Activated CD4-positive, alpha-beta T cell treated with anti-CD3 and anti-CD28 coated beads, Interleukin-2, amount 10 ng/mL, durations not matched to agents 24 days and 14 days (primary cell): ENCODE measurements at regions not wholly inside any gene's neighbourhood (a gene's known extent, or its start where the extent isn't known, plus 50 kb on each side); places are given as distances from the start of the nearest gene placed in this dataset.

Source experiments
- DNase-seq: peaks from one replicate; pipeline ENCODE4 v3.0.0; 2022
- H3K27ac Mint-ChIP-seq: one replicate; pipeline ENCODE4 v1.8.0; 2022; ENCODE audit warnings: mild to moderate bottlenecking, mixed read lengths
- H3K27me3 Mint-ChIP-seq: one replicate; pipeline ENCODE4 v1.8.0; 2022; ENCODE audit warnings: mixed read lengths
- H3K36me3 Mint-ChIP-seq: one replicate; pipeline ENCODE4 v1.8.0; 2022; ENCODE audit warnings: low read depth, mild to moderate bottlenecking, mixed read lengths
- H3K4me1 Mint-ChIP-seq: one replicate; pipeline ENCODE4 v1.8.0; 2021; ENCODE audit warnings: mixed read lengths
- H3K4me3 Mint-ChIP-seq: one replicate; pipeline ENCODE4 v1.8.0; 2022; ENCODE audit warnings: mild to moderate bottlenecking, moderate library complexity, mixed read lengths
- H3K9me3 Mint-ChIP-seq: one replicate; pipeline ENCODE4 v1.8.0; 2021; ENCODE audit warnings: mixed read lengths
- intact Hi-C: fragments of 100-400 bp; cut with micrococcal nuclease; formaldehyde crosslinking; loops from one replicate; pipeline ENCODE4 v1.15.1; 2023

DNA sequence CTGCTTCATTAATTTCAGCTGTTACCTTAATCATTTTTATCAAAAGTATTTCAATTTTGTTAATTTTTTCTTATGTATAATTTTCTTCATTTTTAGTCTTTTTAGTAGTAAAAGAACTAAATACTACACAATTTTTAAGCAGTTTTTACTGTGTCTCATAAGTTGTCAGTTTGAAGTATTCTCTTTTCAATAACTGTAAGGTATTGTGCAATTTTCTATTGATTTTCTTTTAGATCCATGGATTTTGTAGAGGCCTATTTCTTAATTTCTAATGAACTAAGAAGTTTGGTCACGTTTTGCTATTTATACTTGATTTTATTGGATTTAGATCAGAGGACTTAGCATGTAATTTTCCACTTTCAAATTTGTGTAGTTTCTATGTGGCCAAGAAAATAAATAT, 207.7 kb upstream of the PRR16 start:
- no peaks in the 10 kb centered on the region for H3K9me3 Mint-ChIP-seq
- intact Hi-C loops = no loop called here
- DNase-seq = no peak
- H3K4me1 Mint-ChIP-seq = no peaks in the 10 kb centered on the region
- H3K36me3 Mint-ChIP-seq = no peaks in the 10 kb centered on the region
- no peaks in the 10 kb centered on the region for H3K27me3 Mint-ChIP-seq
- H3K27ac Mint-ChIP-seq = no peak overlapping the region
- no peak overlapping the region for H3K4me3 Mint-ChIP-seq

DNA sequence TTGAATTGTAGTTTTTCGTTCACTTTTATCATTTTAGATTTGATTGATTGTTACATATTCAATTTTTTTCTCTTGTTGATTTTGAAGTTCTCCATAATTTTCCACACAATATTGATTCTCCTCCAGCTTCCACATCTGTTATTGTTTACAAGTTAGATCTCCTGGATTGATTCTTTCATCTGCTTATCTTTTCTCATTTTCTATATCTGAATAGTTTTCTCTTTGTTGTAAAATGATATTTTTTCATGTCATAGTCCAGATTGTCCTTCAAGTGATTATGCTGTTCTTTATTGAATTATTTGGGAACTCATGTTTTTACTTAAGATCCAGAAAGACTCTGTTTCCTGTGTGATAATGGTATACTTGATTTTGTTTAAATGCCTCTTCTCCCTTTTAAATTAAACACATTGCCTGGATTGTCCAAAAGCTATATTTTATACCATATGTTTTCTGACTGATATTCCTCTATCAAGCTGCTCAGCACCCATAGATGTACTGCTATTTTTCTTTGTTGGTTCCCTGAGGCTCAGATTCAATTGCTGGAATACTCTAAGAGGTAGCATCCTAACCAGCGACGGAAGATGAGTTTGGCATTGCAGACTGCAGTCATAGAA, 206.6 kb upstream of the PRR16 start:
- no peaks in the 10 kb centered on the region for H3K9me3 Mint-ChIP-seq
- no peaks in the 10 kb centered on the region for H3K27me3 Mint-ChIP-seq
- no peak for DNase-seq
- H3K27ac Mint-ChIP-seq = no peak overlapping the region
- intact Hi-C loops = no loop called here
- no peak overlapping the region for H3K4me3 Mint-ChIP-seq
- H3K4me1 Mint-ChIP-seq = no peaks in the 10 kb centered on the region
- H3K36me3 Mint-ChIP-seq = no peaks in the 10 kb centered on the region

GRCh38 chr5:120258123-120258522, 206.0 kb upstream of the PRR16 start:
- Mint-ChIP-seq H3K4me3 (no peak overlapping the region), H3K27me3 (no peaks in the 10 kb centered on the region), H3K9me3 (no peaks in the 10 kb centered on the region), H3K4me1 (no peaks in the 10 kb centered on the region), H3K27ac (no peak overlapping the region), H3K36me3 (no peaks in the 10 kb centered on the region)
- intact Hi-C loops = no loop called here
- DNase-seq = no peak

- H3K4me1 Mint-ChIP-seq = no peaks in the 10 kb centered on the region
- no peaks in the 10 kb centered on the region for H3K27me3 Mint-ChIP-seq
- no peaks in the 10 kb centered on the region for H3K9me3 Mint-ChIP-seq
- intact Hi-C loops = no loop called here
- H3K27ac Mint-ChIP-seq = no peak overlapping the region
- DNase-seq = no peak
- H3K36me3 Mint-ChIP-seq = no peaks in the 10 kb centered on the region
- no peak overlapping the region for H3K4me3 Mint-ChIP-seq
These were observed 203.4 kb upstream of the PRR16 start for GRCh38 chr5:120260651-120261050.

GRCh38 chr5:120270498-120270897, 193.6 kb upstream of the PRR16 start:
- H3K4me1 Mint-ChIP-seq = no peaks in the 10 kb centered on the region
- H3K27me3 Mint-ChIP-seq = no peaks in the 10 kb centered on the region
- H3K9me3 Mint-ChIP-seq = no peaks in the 10 kb centered on the region
- H3K36me3 Mint-ChIP-seq = no peaks in the 10 kb centered on the region
- H3K4me3 Mint-ChIP-seq = no peak overlapping the region
- H3K27ac Mint-ChIP-seq = no peak overlapping the region
- no peak for DNase-seq
- intact Hi-C loops = no loop called here

GRCh38 chr5:120293796-120294195, 170.3 kb upstream of the PRR16 start:
- no peaks in the 10 kb centered on the region for H3K36me3 Mint-ChIP-seq
- H3K9me3 Mint-ChIP-seq = no peaks in the 10 kb centered on the region
- intact Hi-C loops = no loop called here
- H3K27ac Mint-ChIP-seq = no peak overlapping the region
- H3K4me1 Mint-ChIP-seq = no peaks in the 10 kb centered on the region
- no peaks in the 10 kb centered on the region for H3K27me3 Mint-ChIP-seq
- DNase-seq = no peak
- H3K4me3 Mint-ChIP-seq = no peak overlapping the region

- Mint-ChIP-seq H3K4me1 (no peaks in the 10 kb centered on the region), H3K36me3 (no peaks in the 10 kb centered on the region), H3K27me3 (no peaks in the 10 kb centered on the region), H3K27ac (no peak overlapping the region), H3K9me3 (no peaks in the 10 kb centered on the region), H3K4me3 (no peak overlapping the region)
- no peak for DNase-seq
- intact Hi-C loops = no loop called here
These were observed 166.5 kb upstream of the PRR16 start for GRCh38 chr5:120297616-120298015.

DNA sequence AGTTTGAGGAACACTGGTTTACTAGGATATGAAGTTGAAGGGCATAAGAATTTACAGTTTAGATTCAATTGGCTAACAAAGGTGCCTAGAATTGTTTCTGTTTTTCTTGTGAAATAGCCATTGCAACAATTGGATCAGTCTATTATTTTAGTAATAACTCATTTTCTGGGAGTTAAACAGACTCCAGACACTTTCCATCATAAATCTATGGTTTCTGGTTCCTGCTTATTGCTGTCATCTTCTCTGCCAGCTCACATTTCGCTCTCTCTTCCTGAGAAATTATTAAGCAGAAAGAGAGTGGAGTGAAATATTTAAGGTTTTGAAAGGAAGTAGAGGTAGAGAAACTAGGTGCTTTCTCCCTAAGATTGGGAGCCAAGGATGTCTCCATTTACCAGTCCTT, 165.1 kb upstream of the PRR16 start:
- no peak overlapping the region for H3K4me3 Mint-ChIP-seq
- no peaks in the 10 kb centered on the region for H3K36me3 Mint-ChIP-seq
- intact Hi-C loops = no loop called here
- H3K27me3 Mint-ChIP-seq = no peaks in the 10 kb centered on the region
- no peak for DNase-seq
- no peaks in the 10 kb centered on the region for H3K4me1 Mint-ChIP-seq
- H3K9me3 Mint-ChIP-seq = peaks cover 4% of the 10 kb centered on the region
- H3K27ac Mint-ChIP-seq = no peak overlapping the region

DNA sequence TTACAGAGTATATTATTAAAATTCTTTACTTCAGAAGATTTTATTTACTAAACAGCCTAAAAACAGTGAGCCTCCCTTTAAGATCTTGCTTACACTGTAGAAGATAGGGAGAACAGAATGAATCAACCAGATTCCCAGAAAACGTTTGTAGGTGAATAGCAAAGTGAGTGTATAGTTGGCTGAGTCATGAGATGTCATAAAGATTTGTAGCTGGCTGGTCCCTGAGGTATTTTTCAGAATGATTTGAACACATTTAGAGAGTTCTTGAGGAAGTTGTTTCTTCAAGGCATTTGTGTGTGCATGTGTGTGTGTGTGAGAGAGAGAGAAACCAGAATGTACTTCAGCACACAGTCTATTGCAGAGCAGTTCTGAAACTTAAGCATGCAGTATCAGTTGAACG, 159.4 kb upstream of the PRR16 start:
- no peak for DNase-seq
- Mint-ChIP-seq H3K4me1 (no peaks in the 10 kb centered on the region), H3K4me3 (no peak overlapping the region), H3K36me3 (no peaks in the 10 kb centered on the region), H3K27ac (no peak overlapping the region), H3K9me3 (peaks cover 4% of the 10 kb centered on the region), H3K27me3 (no peaks in the 10 kb centered on the region)
- intact Hi-C loops = no loop called here

- Mint-ChIP-seq H3K4me1 (no peaks in the 10 kb centered on the region), H3K27me3 (no peaks in the 10 kb centered on the region), H3K36me3 (no peaks in the 10 kb centered on the region), H3K9me3 (peaks cover 4% of the 10 kb centered on the region), H3K27ac (no peak overlapping the region), H3K4me3 (no peak overlapping the region)
- no peak for DNase-seq
- intact Hi-C loops = no loop called here
These were observed 157.8 kb upstream of the PRR16 start for GRCh38 chr5:120306303-120306702.

DNA sequence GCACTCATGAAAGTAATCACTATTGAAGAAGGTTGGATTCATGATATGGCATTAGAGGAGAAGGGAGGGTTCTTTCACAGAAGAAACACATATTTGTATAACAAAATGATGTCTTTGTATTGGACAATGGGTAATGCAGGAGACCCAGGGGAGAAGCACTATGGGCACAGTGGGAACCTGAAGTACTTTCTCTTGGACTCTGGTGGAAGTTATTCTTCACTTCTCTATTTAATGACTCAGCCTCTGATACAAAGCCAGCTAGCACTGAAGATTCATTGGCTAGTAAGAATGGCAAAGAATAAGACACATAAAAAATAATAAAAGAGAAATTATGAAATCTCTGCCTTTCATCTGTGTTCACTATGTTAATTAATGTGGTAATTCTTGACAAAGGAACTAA, 149.9 kb upstream of the PRR16 start:
- H3K27me3 Mint-ChIP-seq = no peaks in the 10 kb centered on the region
- H3K36me3 Mint-ChIP-seq = no peaks in the 10 kb centered on the region
- no peak for DNase-seq
- no peak overlapping the region for H3K27ac Mint-ChIP-seq
- no peak overlapping the region for H3K4me3 Mint-ChIP-seq
- intact Hi-C loops = no loop called here
- no peaks in the 10 kb centered on the region for H3K9me3 Mint-ChIP-seq
- no peaks in the 10 kb centered on the region for H3K4me1 Mint-ChIP-seq

GRCh38 chr5:120320626-120321025, 143.5 kb upstream of the PRR16 start:
- Mint-ChIP-seq H3K4me1 (no peaks in the 10 kb centered on the region), H3K27ac (no peak overlapping the region), H3K27me3 (no peaks in the 10 kb centered on the region), H3K9me3 (no peaks in the 10 kb centered on the region), H3K4me3 (no peak overlapping the region), H3K36me3 (no peaks in the 10 kb centered on the region)
- intact Hi-C loops = no loop called here
- DNase-seq = no peak

DNA sequence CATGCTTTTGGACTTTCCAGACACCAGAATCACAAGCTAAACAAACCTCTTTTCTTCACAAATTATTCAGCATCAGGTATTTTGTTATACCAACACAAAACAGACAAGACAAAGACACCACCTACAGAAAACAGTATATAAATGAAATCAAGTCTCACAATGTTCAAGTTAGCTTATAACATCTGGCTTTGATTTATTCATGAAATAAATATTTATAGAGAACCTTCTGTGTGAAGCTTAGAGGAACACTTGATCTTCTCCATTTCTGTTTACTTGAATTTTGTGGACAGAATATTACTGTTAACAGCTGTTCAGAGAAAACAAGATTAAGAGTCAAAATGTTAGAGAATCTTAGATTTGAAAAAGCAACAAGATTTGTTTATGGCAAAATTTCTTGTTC, 137.4 kb upstream of the PRR16 start:
- no peak overlapping the region for H3K27ac Mint-ChIP-seq
- H3K4me1 Mint-ChIP-seq = no peaks in the 10 kb centered on the region
- H3K9me3 Mint-ChIP-seq = no peaks in the 10 kb centered on the region
- no peak for DNase-seq
- H3K27me3 Mint-ChIP-seq = no peaks in the 10 kb centered on the region
- H3K36me3 Mint-ChIP-seq = no peaks in the 10 kb centered on the region
- no peak overlapping the region for H3K4me3 Mint-ChIP-seq
- intact Hi-C loops = no loop called here

DNA sequence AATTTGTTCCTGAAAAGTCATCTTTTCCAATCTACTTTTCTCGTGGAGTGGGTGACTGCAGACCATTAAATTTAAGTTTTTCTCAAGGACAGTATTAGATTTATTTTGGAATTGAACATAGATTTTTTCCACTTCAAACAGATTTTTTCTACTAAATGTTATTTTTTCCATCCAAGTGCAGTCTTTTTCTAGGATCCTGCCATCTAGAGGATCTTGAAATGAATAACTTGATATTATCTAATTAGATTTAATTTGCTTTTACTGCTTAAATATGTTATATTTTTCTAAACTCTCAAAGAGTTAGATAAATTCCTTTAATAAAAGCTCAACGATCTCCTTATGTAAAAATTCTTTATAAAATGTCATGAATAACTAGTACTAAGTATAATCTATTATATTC, 136.9 kb upstream of the PRR16 start:
- Mint-ChIP-seq H3K27me3 (no peaks in the 10 kb centered on the region), H3K36me3 (no peaks in the 10 kb centered on the region), H3K4me3 (no peak overlapping the region), H3K27ac (no peak overlapping the region), H3K9me3 (no peaks in the 10 kb centered on the region), H3K4me1 (no peaks in the 10 kb centered on the region)
- no peak for DNase-seq
- intact Hi-C loops = no loop called here

DNA sequence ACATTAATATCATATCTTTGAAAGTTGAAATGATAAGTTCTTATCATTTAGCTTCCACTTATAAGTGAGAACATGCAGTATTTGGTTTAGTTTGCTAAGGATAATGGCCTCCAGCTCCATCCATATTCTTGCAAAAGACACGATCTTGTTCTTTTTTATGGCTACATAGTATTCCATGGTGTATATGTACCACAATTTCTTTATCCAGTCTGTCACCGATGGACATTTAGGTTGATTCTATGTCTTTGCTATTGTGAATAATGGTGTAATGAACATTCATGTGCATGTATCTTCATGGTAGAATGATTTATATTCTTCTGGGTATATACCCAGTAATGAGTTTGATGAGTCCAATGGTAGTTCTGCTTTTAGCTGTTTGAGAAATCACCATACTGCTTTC, 135.0 kb upstream of the PRR16 start:
- no peak for DNase-seq
- Mint-ChIP-seq H3K4me3 (no peak overlapping the region), H3K9me3 (no peaks in the 10 kb centered on the region), H3K36me3 (no peaks in the 10 kb centered on the region), H3K27me3 (no peaks in the 10 kb centered on the region), H3K27ac (no peak overlapping the region), H3K4me1 (no peaks in the 10 kb centered on the region)
- intact Hi-C loops = no loop called here
